H1 (cell line): ENCODE measurements at regions not wholly inside any gene's neighbourhood (a gene's known extent, or its start where the extent isn't known, plus 50 kb on each side); places are given as distances from the start of the nearest gene placed in this dataset.

Experiments
- CTCF ChIA-PET: fragments of 300-600 bp; sonication (Branson Sonifier 250); formaldehyde crosslinking; loops from one replicate; lab custom pipeline; 2021; ENCODE audit not compliant: partially characterized antibody; lab: Charles Lee
- POLR2A ChIA-PET: fragments of 300-600 bp; sonication (Branson Sonifier 250); formaldehyde crosslinking; loops from one replicate; lab custom pipeline; 2021; ENCODE audit warnings: inconsistent platforms; ENCODE audit not compliant: partially characterized antibody; lab: Charles Lee
- DNase-seq, 2 experiments: peaks; one replicate each; pipeline versions ENCODE4 v3.0.0 to v3.0.0-alpha.2; 2010 to 2022; ENCODE audit warnings: low spot score in 2 of 2, low read depth in 1 of 2, mixed read lengths in 1 of 2
- FAIRE-seq: peaks from 2 replicates; lab custom pipeline; 2011; peaks lifted over from hg19 to GRCh38; lab: Jason Lieb, UNC
- H2AFZ ChIP-seq: 2 replicates; pipeline ENCODE4 v1.8.1; 2012; ENCODE audit warnings: low read length, inconsistent platforms
- H2AK5ac ChIP-seq: 2 replicates; pipeline ENCODE4 v1.6.1; 2013; ENCODE audit warnings: low read depth, low read length
- H2BK120ac ChIP-seq: replicated peaks from 2 replicates; pipeline ENCODE3; 2013; ENCODE audit warnings: low read depth, low read length, inconsistent platforms
- H2BK12ac ChIP-seq: 2 replicates; pipeline ENCODE4 v1.6.1; 2013; ENCODE audit warnings: low read depth, low read length
- H2BK15ac ChIP-seq: 2 replicates; pipeline ENCODE4 v1.6.1; 2013; ENCODE audit warnings: low read length
- H2BK20ac ChIP-seq: 2 replicates; pipeline ENCODE4 v1.6.1; 2013; ENCODE audit warnings: low read length
- H2BK5ac ChIP-seq: 2 replicates; pipeline ENCODE4 v1.6.1; 2013; ENCODE audit warnings: low read depth, low read length
- H3K14ac ChIP-seq: 2 replicates; pipeline ENCODE4 v1.6.1; 2013; ENCODE audit warnings: inconsistent platforms; ENCODE audit not compliant: insufficient read length
- H3K18ac ChIP-seq: 2 replicates; pipeline ENCODE4 v1.6.1; 2013; ENCODE audit warnings: low read length; ENCODE audit errors: extremely low read depth
- H3K23ac ChIP-seq: 2 replicates; pipeline ENCODE4 v1.6.1; 2013; ENCODE audit warnings: inconsistent platforms; ENCODE audit not compliant: insufficient read length
- H3K23me2 ChIP-seq: 2 replicates; pipeline ENCODE4 v1.6.1; 2013; ENCODE audit warnings: low read depth, low read length
- H3K27ac ChIP-seq: 2 replicates; pipeline ENCODE4 v1.6.1; 2011; ENCODE audit warnings: low read depth, low read length, inconsistent platforms
- H3K27me3 ChIP-seq, 4 experiments: replicated peaks in 1 of 4; 1 replicate in 1 of 4; 2 replicates in 3 of 4; pipeline versions ENCODE4 v1.6.1 to v1.8.1; 2011 to 2013; ENCODE audit warnings: low read length in 3 of 4, mild to moderate bottlenecking in 3 of 4, inconsistent platforms in 2 of 4, mixed read lengths in 2 of 4, moderate library complexity in 1 of 4; ENCODE audit not compliant: control insufficient read depth in 3 of 4, insufficient read depth in 3 of 4; ENCODE audit errors: extremely low read depth in 1 of 4
- H3K36me3 ChIP-seq, 4 experiments: 2 replicates each; pipeline versions ENCODE4 v1.6.1 to v1.8.1; 2011 to 2013; ENCODE audit warnings: mild to moderate bottlenecking in 4 of 4, low read length in 3 of 4, moderate library complexity in 2 of 4, control low read depth in 1 of 4, inconsistent platforms in 1 of 4; ENCODE audit not compliant: insufficient read depth in 4 of 4, control insufficient read depth in 2 of 4
- H3K4ac ChIP-seq: replicated peaks from 2 replicates; pipeline ENCODE3; 2013; ENCODE audit warnings: low read length, low read depth, mixed read lengths, inconsistent platforms; ENCODE audit not compliant: insufficient read length
- H3K4me1 ChIP-seq, 4 experiments: replicated peaks in 1 of 4; 1 replicate in 1 of 4; 2 replicates in 3 of 4; pipeline versions ENCODE4 v1.6.1 to v1.8.1; 2011 to 2013; ENCODE audit warnings: low read length in 3 of 4, inconsistent platforms in 2 of 4, mixed read lengths in 1 of 4; ENCODE audit not compliant: insufficient read depth in 4 of 4, control insufficient read depth in 3 of 4
- H3K4me2 ChIP-seq, 2 experiments: 2 replicates each; pipeline versions ENCODE4 v1.6.1 to v1.8.1; 2011 to 2013; ENCODE audit warnings: low read depth in 2 of 2, low read length in 2 of 2, control low read depth in 1 of 2, inconsistent platforms in 1 of 2, mild to moderate bottlenecking in 1 of 2; ENCODE audit not compliant: insufficient read depth in 1 of 2
- H3K4me3 ChIP-seq, 4 experiments: fragments of 200-600, 300-600 bp in 1 of 4; sonication (generic), shearing (Covaris generic), sonication (Bioruptor Twin) in 1 of 4; 2 replicates each; pipeline versions ENCODE4 v1.5.1 to v1.8.1; 2011 to 2016; ENCODE audit warnings: low read length in 4 of 4, low read depth in 3 of 4, control low read depth in 2 of 4, inconsistent platforms in 2 of 4, mild to moderate bottlenecking in 2 of 4, mixed read lengths in 1 of 4, moderate library complexity in 1 of 4; ENCODE audit not compliant: insufficient read depth in 2 of 4; ENCODE audit errors: extremely low read depth in 1 of 4
- H3K56ac ChIP-seq: replicated peaks from 2 replicates; pipeline ENCODE3; 2013; ENCODE audit warnings: low read depth, mild to moderate bottlenecking, mixed read lengths, low read length, inconsistent platforms; ENCODE audit not compliant: insufficient read length
- H3K79me1 ChIP-seq: 2 replicates; pipeline ENCODE4 v1.6.1; 2013; ENCODE audit warnings: low read depth, low read length, control low read depth
- H3K79me2 ChIP-seq, 2 experiments: 2 replicates each; pipeline versions ENCODE4 v1.6.1 to v1.8.1; 2012 to 2013; ENCODE audit warnings: low read length in 2 of 2, mild to moderate bottlenecking in 2 of 2, inconsistent platforms in 1 of 2; ENCODE audit not compliant: insufficient read depth in 2 of 2, control insufficient read depth in 1 of 2
- H3K9ac ChIP-seq, 4 experiments: replicated peaks in 1 of 4; 1 replicate in 1 of 4; 2 replicates in 3 of 4; pipeline versions ENCODE4 v1.6.1 to v1.8.1; 2011 to 2013; ENCODE audit warnings: low read depth in 3 of 4, low read length in 3 of 4, control low read depth in 2 of 4, mild to moderate bottlenecking in 2 of 4, moderate library complexity in 2 of 4, inconsistent platforms in 1 of 4; ENCODE audit errors: extremely low read depth in 1 of 4
- H3K9me3 ChIP-seq, 2 experiments: 2 replicates each; pipeline versions ENCODE4 v1.6.1 to v1.8.1; 2012 to 2013; ENCODE audit warnings: mild to moderate bottlenecking in 2 of 2, moderate library complexity in 2 of 2, control low read depth in 1 of 2, inconsistent platforms in 1 of 2, low read depth in 1 of 2, low read length in 1 of 2, mixed read lengths in 1 of 2; ENCODE audit not compliant: insufficient read depth in 2 of 2
- H4K20me1 ChIP-seq, 2 experiments: replicated peaks in 1 of 2; 2 replicates each; pipeline versions ENCODE3 to v1.8.1; 2011 to 2013; ENCODE audit warnings: inconsistent platforms in 2 of 2, low read length in 2 of 2, mild to moderate bottlenecking in 1 of 2; ENCODE audit not compliant: insufficient read depth in 2 of 2, control insufficient read depth in 1 of 2
- H4K5ac ChIP-seq: 2 replicates; pipeline ENCODE4 v1.6.1; 2013; ENCODE audit warnings: low read length, low read depth, mixed read lengths, inconsistent platforms; ENCODE audit not compliant: insufficient read length
- H4K8ac ChIP-seq: 2 replicates; pipeline ENCODE4 v1.8.0; 2013; ENCODE audit warnings: mild to moderate bottlenecking, moderate library complexity, low read length, inconsistent platforms; ENCODE audit not compliant: insufficient read depth; ENCODE audit errors: extremely low read depth
- H4K91ac ChIP-seq: replicated peaks from 2 replicates; pipeline ENCODE3; 2013; ENCODE audit warnings: low read length, mixed read lengths, inconsistent platforms; ENCODE audit not compliant: insufficient read length
- NANOG ChIP-seq: IDR thresholded peaks from 2 replicates; pipeline ENCODE4 v1.6.1; 2011; ENCODE audit warnings: low read length, low read depth, mild to moderate bottlenecking, inconsistent platforms; ENCODE audit not compliant: insufficient read depth, poor library complexity, severe bottlenecking
- RXRA ChIP-seq: IDR thresholded peaks from 2 replicates; pipeline ENCODE4 v1.6.1; 2011; ENCODE audit warnings: low read depth, mild to moderate bottlenecking, low read length, moderate library complexity; ENCODE audit not compliant: insufficient read depth
- SAP30 ChIP-seq: fragments of 300-600 bp; sonication (generic); IDR thresholded peaks from 2 replicates; pipeline ENCODE4 v1.7.1; 2012; ENCODE audit warnings: low read length, moderate library complexity, mild to moderate bottlenecking, inconsistent platforms; ENCODE audit not compliant: insufficient read depth, insufficient replicate concordance
- TEAD4 ChIP-seq: IDR thresholded peaks from 2 replicates; pipeline ENCODE4 v1.6.1; 2012; ENCODE audit warnings: low read depth, low read length, inconsistent platforms, mixed read lengths
- WGBS, 2 experiments: shearing (Covaris generic) in 1 of 2; methylation state at CpG; one replicate each; pipeline versions ENCODE4 v1.1.6 to v1.1.7; 2013 to 2015; ENCODE audit warnings: low lambda C conversion rate in 2 of 2, mixed read lengths in 2 of 2, inconsistent platforms in 1 of 2, low coverage in 1 of 2, missing lambda C conversion rate in 1 of 2; ENCODE audit not compliant: insufficient replicate concordance in 2 of 2, insufficient coverage in 1 of 2, insufficient read length in 1 of 2; ENCODE audit errors: extremely low coverage in 1 of 2, missing lambda C conversion rate in 1 of 2; 5-methylcytosine and 5-hydroxymethylcytosine counted together

DNA sequence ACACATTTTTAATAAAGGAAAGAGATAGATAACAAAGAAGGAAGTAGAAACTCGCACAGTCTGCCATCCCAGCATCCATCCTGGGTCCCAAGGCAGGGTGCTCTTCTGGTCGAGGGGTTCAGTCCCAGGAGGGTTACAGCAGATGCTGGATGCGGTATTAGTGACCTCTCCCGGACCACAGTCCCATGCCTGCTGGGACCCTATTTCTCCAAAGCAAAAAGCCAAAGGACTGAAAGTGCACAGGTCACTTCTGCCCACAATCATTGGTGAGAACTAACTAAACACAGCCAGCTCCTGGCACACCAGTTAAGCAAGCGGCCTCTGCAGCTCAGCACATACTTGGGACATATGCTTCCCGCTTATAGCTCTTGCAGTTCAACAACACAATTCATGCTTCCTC, 96.1 kb upstream of the HABP2 start:
- TF ChIP-seq NANOG (no peak), TEAD4 (no peak), RXRA (no peak), SAP30 (no peak)
- H2BK5ac ChIP-seq: no peak overlapping the region

More for the DNA sequence above, 96.1 kb upstream of the HABP2 start:
- no peak overlapping the region for H3K9ac ChIP-seq
- no peak overlapping the region for H4K91ac ChIP-seq
- CTCF ChIA-PET: interaction anchor here (2.0 kb wide), 1 partner anchor 14 kb away, joined by 13 read pairs; no protein-coding TSS in a partner anchor
- H3K4me2 ChIP-seq: no peak overlapping the region
- H2BK15ac ChIP-seq: no peak overlapping the region
- no peaks in the 10 kb centered on the region for H3K23me2 ChIP-seq
- no peak overlapping the region for H4K5ac ChIP-seq
- POLR2A ChIA-PET: no interaction called here
- H3K79me2 ChIP-seq: no peaks in the 10 kb centered on the region
- DNase-seq (no peak), FAIRE-seq (no peak)
- H3K23ac ChIP-seq: no peak overlapping the region
- H2BK20ac ChIP-seq: no peak overlapping the region
- H2BK12ac ChIP-seq: no peak overlapping the region
- H3K27ac ChIP-seq: no peak overlapping the region
- no peaks in the 10 kb centered on the region for H3K36me3 ChIP-seq
- H3K4me1 ChIP-seq: peaks cover 0 to 4% (median 2%) of the 10 kb centered on the region in 4 experiments; a peak in 1 of 7 replicates
- H3K14ac ChIP-seq: no peak overlapping the region
- no peak overlapping the region for H3K56ac ChIP-seq
- H3K4ac ChIP-seq: no peak overlapping the region
- WGBS, 2 experiments: 77% methylated on average over 6 of the region's 6 CpGs; no CpG with 5 or more reads in 1 of the 2 experiments
- H3K79me1 ChIP-seq: no peaks in the 10 kb centered on the region
- no peak overlapping the region for H2AFZ ChIP-seq
- no peak overlapping the region for H2BK120ac ChIP-seq
- H2AK5ac ChIP-seq: no peak overlapping the region
- H3K9me3 ChIP-seq: no peaks in the 10 kb centered on the region
- no peaks in the 10 kb centered on the region for H4K20me1 ChIP-seq
- no peak overlapping the region for H3K4me3 ChIP-seq
- no peak overlapping the region for H3K18ac ChIP-seq
- H3K27me3 ChIP-seq: no peaks in the 10 kb centered on the region
- H4K8ac ChIP-seq: no peak overlapping the region
